Astrocyte (in vitro differentiated cells and primary cell): ENCODE measurements at regions not wholly inside any gene's neighbourhood (a gene's known extent, or its start where the extent isn't known, plus 50 kb on each side); places are given as distances from the start of the nearest gene placed in this dataset.

Experiments used
- DNase-seq: peaks from one replicate; pipeline ENCODE4 v3.0.0-alpha.2; 2010; ENCODE audit warnings: low read depth
- FAIRE-seq: peaks from 2 replicates; lab custom pipeline; 2011; peaks lifted over from hg19 to GRCh38; lab: Jason Lieb, UNC
- H2AFZ ChIP-seq: 2 replicates; pipeline ENCODE4 v1.6.0; 2012; ENCODE audit warnings: low read depth, low read length, inconsistent platforms
- H3K27ac ChIP-seq: 2 replicates; pipeline ENCODE4 v1.5.1; 2011; ENCODE audit warnings: low read depth, low read length, inconsistent platforms
- H3K27me3 ChIP-seq: 2 replicates; pipeline ENCODE4 v1.6.0; 2011; ENCODE audit warnings: low read length, inconsistent platforms; ENCODE audit not compliant: insufficient read depth
- H3K36me3 ChIP-seq: 2 replicates; pipeline ENCODE4 v1.5.1; 2011; ENCODE audit warnings: low read length, inconsistent platforms; ENCODE audit not compliant: insufficient read depth
- H3K4me1 ChIP-seq: 2 replicates; pipeline ENCODE4 v1.5.1; 2011; ENCODE audit warnings: low read length, inconsistent platforms; ENCODE audit not compliant: insufficient read depth
- H3K4me2 ChIP-seq: 2 replicates; pipeline ENCODE4 v1.6.0; 2012; ENCODE audit warnings: low read length, inconsistent platforms
- H3K4me3 ChIP-seq: 2 replicates; pipeline ENCODE4 v1.5.1; 2011; ENCODE audit warnings: low read depth, mild to moderate bottlenecking, low read length, inconsistent platforms; ENCODE audit not compliant: insufficient read depth
- H3K79me2 ChIP-seq: 2 replicates; pipeline ENCODE4 v1.6.0; 2012; ENCODE audit warnings: mild to moderate bottlenecking, low read length, inconsistent platforms; ENCODE audit not compliant: insufficient read depth
- H3K9ac ChIP-seq: 2 replicates; pipeline ENCODE4 v1.6.0; 2012; ENCODE audit warnings: mild to moderate bottlenecking, low read length, inconsistent platforms
- H3K9me3 ChIP-seq: 2 replicates; pipeline ENCODE4 v1.5.1; 2012; ENCODE audit warnings: low read depth, mild to moderate bottlenecking, low read length, inconsistent platforms; ENCODE audit not compliant: insufficient read depth
- H4K20me1 ChIP-seq: 2 replicates; pipeline ENCODE4 v1.6.0; 2012; ENCODE audit warnings: low read length, inconsistent platforms; ENCODE audit not compliant: insufficient read depth
- H3K27ac Mint-ChIP-seq: one replicate; pipeline ENCODE4 v1.8.0; 2021; ENCODE audit warnings: mild to moderate bottlenecking, mixed read lengths; ENCODE audit not compliant: unreplicated experiment
- H3K27me3 Mint-ChIP-seq: one replicate; pipeline ENCODE4 v1.8.0; 2021; ENCODE audit warnings: low read depth, mixed read lengths; ENCODE audit not compliant: unreplicated experiment
- H3K36me3 Mint-ChIP-seq: one replicate; pipeline ENCODE4 v1.8.0; 2021; ENCODE audit warnings: low read depth, mixed read lengths; ENCODE audit not compliant: unreplicated experiment
- H3K4me1 Mint-ChIP-seq: one replicate; pipeline ENCODE4 v1.8.0; 2021; ENCODE audit warnings: low read depth, mixed read lengths; ENCODE audit not compliant: unreplicated experiment
- H3K4me3 Mint-ChIP-seq: one replicate; pipeline ENCODE4 v1.8.0; 2021; ENCODE audit warnings: mild to moderate bottlenecking, moderate library complexity, mixed read lengths; ENCODE audit not compliant: unreplicated experiment
- H3K9me3 Mint-ChIP-seq: one replicate; pipeline ENCODE4 v1.8.0; 2021; ENCODE audit warnings: mild to moderate bottlenecking, mixed read lengths; ENCODE audit not compliant: unreplicated experiment
- EZH2 ChIP-seq: IDR thresholded peaks from 2 replicates; pipeline ENCODE4 v1.6.1; 2012; ENCODE audit warnings: mild to moderate bottlenecking, low read length, inconsistent platforms; ENCODE audit not compliant: insufficient read depth
- TF ChIP-seq, protein P1 (sequence below): IDR thresholded peaks from 2 replicates; pipeline ENCODE4 v1.5.1; 2011; ENCODE audit warnings: low read depth, mild to moderate bottlenecking, inconsistent platforms, low read length, moderate library complexity; ENCODE audit not compliant: insufficient read depth

GRCh38 chr6:53446151-53446550, 97.4 kb upstream of the ELOVL5 start:
- no peak overlapping the region for H3K4me3 ChIP-seq
- Mint-ChIP-seq H3K4me3 (no peak overlapping the region), H3K9me3 (peaks cover 13% of the 10 kb centered on the region), H3K36me3 (no peaks in the 10 kb centered on the region), H3K27ac (no peak overlapping the region), H3K27me3 (peaks cover 3% of the 10 kb centered on the region), H3K4me1 (peaks cover 5% of the 10 kb centered on the region)
- H3K9me3 ChIP-seq: no peaks in the 10 kb centered on the region
- no peak for FAIRE-seq
- H2AFZ ChIP-seq: no peak overlapping the region
- no peaks in the 10 kb centered on the region for H3K4me1 ChIP-seq
- no peak for TF ChIP-seq EZH2
- TF ChIP-seq, protein P1, sequence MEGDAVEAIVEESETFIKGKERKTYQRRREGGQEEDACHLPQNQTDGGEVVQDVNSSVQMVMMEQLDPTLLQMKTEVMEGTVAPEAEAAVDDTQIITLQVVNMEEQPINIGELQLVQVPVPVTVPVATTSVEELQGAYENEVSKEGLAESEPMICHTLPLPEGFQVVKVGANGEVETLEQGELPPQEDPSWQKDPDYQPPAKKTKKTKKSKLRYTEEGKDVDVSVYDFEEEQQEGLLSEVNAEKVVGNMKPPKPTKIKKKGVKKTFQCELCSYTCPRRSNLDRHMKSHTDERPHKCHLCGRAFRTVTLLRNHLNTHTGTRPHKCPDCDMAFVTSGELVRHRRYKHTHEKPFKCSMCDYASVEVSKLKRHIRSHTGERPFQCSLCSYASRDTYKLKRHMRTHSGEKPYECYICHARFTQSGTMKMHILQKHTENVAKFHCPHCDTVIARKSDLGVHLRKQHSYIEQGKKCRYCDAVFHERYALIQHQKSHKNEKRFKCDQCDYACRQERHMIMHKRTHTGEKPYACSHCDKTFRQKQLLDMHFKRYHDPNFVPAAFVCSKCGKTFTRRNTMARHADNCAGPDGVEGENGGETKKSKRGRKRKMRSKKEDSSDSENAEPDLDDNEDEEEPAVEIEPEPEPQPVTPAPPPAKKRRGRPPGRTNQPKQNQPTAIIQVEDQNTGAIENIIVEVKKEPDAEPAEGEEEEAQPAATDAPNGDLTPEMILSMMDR: no peak
- H3K9ac ChIP-seq: no peak overlapping the region
- no peak overlapping the region for H3K27ac ChIP-seq
- no peak overlapping the region for H3K4me2 ChIP-seq
- H3K36me3 ChIP-seq: no peaks in the 10 kb centered on the region
- no peaks in the 10 kb centered on the region for H3K27me3 ChIP-seq
- H3K79me2 ChIP-seq: no peaks in the 10 kb centered on the region
- H4K20me1 ChIP-seq: no peaks in the 10 kb centered on the region
- no peak for DNase-seq

GRCh38 chr6:53441761-53442160, 93.0 kb upstream of the ELOVL5 start:
- DNase-seq (peak; percentile 79), FAIRE-seq (peak; percentile 20)
- Mint-ChIP-seq H3K36me3 (no peaks in the 10 kb centered on the region), H3K27me3 (peaks cover 3% of the 10 kb centered on the region), H3K9me3 (no peaks in the 10 kb centered on the region), H3K27ac (peak overlapping the region; percentile 15), H3K4me1 (peaks cover 22% of the 10 kb centered on the region), H3K4me3 (no peak overlapping the region)
- no peak overlapping the region for H3K27ac ChIP-seq
- H3K27me3 ChIP-seq: no peaks in the 10 kb centered on the region
- H3K4me2 ChIP-seq: peak overlapping the region; percentile 13
- peaks cover 6% of the 10 kb centered on the region for H3K4me1 ChIP-seq
- TF ChIP-seq EZH2: no peak
- TF ChIP-seq, protein P1: no peak
- H3K36me3 ChIP-seq: no peaks in the 10 kb centered on the region
- H4K20me1 ChIP-seq: no peaks in the 10 kb centered on the region
- H3K9ac ChIP-seq: no peak overlapping the region
- H3K9me3 ChIP-seq: no peaks in the 10 kb centered on the region
- H3K4me3 ChIP-seq: no peak overlapping the region
- no peaks in the 10 kb centered on the region for H3K79me2 ChIP-seq
- H2AFZ ChIP-seq: no peak overlapping the region

- Mint-ChIP-seq H3K9me3 (no peaks in the 10 kb centered on the region), H3K4me3 (no peak overlapping the region), H3K36me3 (no peaks in the 10 kb centered on the region), H3K27ac (no peak overlapping the region), H3K4me1 (peaks cover 25% of the 10 kb centered on the region), H3K27me3 (peaks cover 3% of the 10 kb centered on the region)
- no peak overlapping the region for H2AFZ ChIP-seq
- no peaks in the 10 kb centered on the region for H3K36me3 ChIP-seq
- H3K9me3 ChIP-seq: no peaks in the 10 kb centered on the region
- no peak overlapping the region for H3K9ac ChIP-seq
- DNase-seq: peak; percentile 63
- no peaks in the 10 kb centered on the region for H4K20me1 ChIP-seq
- no peaks in the 10 kb centered on the region for H3K27me3 ChIP-seq
- H3K4me1 ChIP-seq: peaks cover 6% of the 10 kb centered on the region
- no peak for FAIRE-seq
- H3K79me2 ChIP-seq: no peaks in the 10 kb centered on the region
- no peak overlapping the region for H3K4me3 ChIP-seq
- H3K27ac ChIP-seq: no peak overlapping the region
- TF ChIP-seq, protein P1: no peak
- TF ChIP-seq EZH2: no peak
- no peak overlapping the region for H3K4me2 ChIP-seq
Measured at GRCh38 chr6:53441035-53441493, 92.3 kb upstream of the ELOVL5 start.
